GM12878 (cell line): ENCODE measurements at regions not wholly inside any gene's neighbourhood (a gene's known extent, or its start where the extent isn't known, plus 50 kb on each side); places are given as distances from the start of the nearest gene placed in this dataset.

Experiments
- BCL11A ChIP-seq: IDR thresholded peaks from 2 replicates; pipeline ENCODE4 v1.6.1; 2011; ENCODE audit warnings: low read depth, low read length
- BHLHE40 ChIP-seq, 2 experiments: fragments of 450-650 bp in 1 of 2; IDR thresholded peaks; 2 replicates each; pipeline ENCODE4 v1.6.1; 2011 to 2017; ENCODE audit warnings: low read depth in 2 of 2, borderline replicate concordance in 1 of 2, improper control_type of control experiment in 1 of 2, low read length in 1 of 2, mild to moderate bottlenecking in 1 of 2
- BMI1 ChIP-seq: fragments of 450-650 bp; IDR thresholded peaks from 2 replicates; pipeline ENCODE4 v1.6.1; 2016; ENCODE audit warnings: mild to moderate bottlenecking, moderate library complexity, borderline replicate concordance
- CHD2 ChIP-seq: IDR thresholded peaks from 2 replicates; pipeline ENCODE4 v1.6.1; 2011; ENCODE audit warnings: low read depth, low read length, improper control_type of control experiment, borderline replicate concordance
- ETV6 ChIP-seq, 2 experiments: fragments of 450-650 bp in 1 of 2; IDR thresholded peaks in 1 of 2; conservative IDR thresholded peaks in 1 of 2; 2 replicates each; pipeline ENCODE4 v1.6.1; 2014; ENCODE audit warnings: antibody characterized with exemption in 1 of 2, borderline replicate concordance in 1 of 2, low read depth in 1 of 2, mild to moderate bottlenecking in 1 of 2, moderate library complexity in 1 of 2
- FOXM1 ChIP-seq: IDR thresholded peaks from 2 replicates; pipeline ENCODE4 v1.6.1; 2012; ENCODE audit warnings: low read depth, mild to moderate bottlenecking, inconsistent platforms, low read length, moderate library complexity
- IKZF1 ChIP-seq: fragments of 450-650 bp; conservative IDR thresholded peaks from 2 replicates; pipeline ENCODE4 v1.6.1; 2017; ENCODE audit warnings: antibody characterized with exemption, mild to moderate bottlenecking
- IRF3 ChIP-seq: fragments of 450-650 bp; IDR thresholded peaks from 2 replicates; pipeline ENCODE4 v1.6.1; 2014; ENCODE audit warnings: mild to moderate bottlenecking
- MEF2A ChIP-seq: IDR thresholded peaks from 2 replicates; pipeline ENCODE4 v1.6.1; 2011; ENCODE audit warnings: low read depth, mild to moderate bottlenecking, low read length, moderate library complexity; ENCODE audit not compliant: insufficient read depth
- MEF2B ChIP-seq: fragments of 450-650 bp; IDR thresholded peaks from 2 replicates; pipeline ENCODE4 v1.6.1; 2018; ENCODE audit warnings: mild to moderate bottlenecking, moderate library complexity; ENCODE audit not compliant: partially characterized antibody, poor library complexity, severe bottlenecking
- NFIC ChIP-seq: IDR thresholded peaks from 2 replicates; pipeline ENCODE4 v1.6.1; 2012; ENCODE audit warnings: low read depth, mild to moderate bottlenecking, inconsistent platforms, low read length, moderate library complexity
- PML ChIP-seq: IDR thresholded peaks from 2 replicates; pipeline ENCODE4 v1.6.1; 2012; ENCODE audit warnings: low read length, inconsistent platforms
- POU2F2 ChIP-seq: IDR thresholded peaks from 3 replicates; pipeline ENCODE4 v1.6.1; 2011; ENCODE audit warnings: low read depth, mild to moderate bottlenecking, low read length, borderline replicate concordance
- RCOR1 ChIP-seq: conservative IDR thresholded peaks from 2 replicates; pipeline ENCODE4 v1.6.1; 2012; ENCODE audit warnings: low read depth, low read length, improper control_type of control experiment
- SKIL ChIP-seq: fragments of 450-650 bp; IDR thresholded peaks from 2 replicates; pipeline ENCODE4 v1.6.1; 2017; ENCODE audit warnings: mild to moderate bottlenecking, low read depth, inconsistent platforms; ENCODE audit not compliant: poor library complexity, severe bottlenecking
- STAT3 ChIP-seq: IDR thresholded peaks from 2 replicates; pipeline ENCODE4 v1.6.1; 2011; ENCODE audit warnings: low read depth, low read length, improper control_type of control experiment
- TBL1XR1 ChIP-seq: IDR thresholded peaks from 2 replicates; pipeline ENCODE4 v1.6.1; 2012; ENCODE audit warnings: low read depth, low read length, improper control_type of control experiment
- TCF12 ChIP-seq: IDR thresholded peaks from 2 replicates; pipeline ENCODE4 v1.6.1; 2011; ENCODE audit warnings: low read depth, mild to moderate bottlenecking, low read length
- TCF7 ChIP-seq: IDR thresholded peaks from 2 replicates; pipeline ENCODE4 v1.6.1; 2014; ENCODE audit warnings: antibody characterized with exemption, borderline replicate concordance
- ZBED1 ChIP-seq: IDR thresholded peaks from 2 replicates; pipeline ENCODE4 v1.6.1; 2016; ENCODE audit warnings: borderline replicate concordance
- ZNF592 ChIP-seq: fragments of 450-650 bp; IDR thresholded peaks from 2 replicates; pipeline ENCODE4 v1.6.1; 2017; ENCODE audit warnings: mild to moderate bottlenecking, moderate library complexity
- ZSCAN29 ChIP-seq: fragments of 450-650 bp; IDR thresholded peaks from 2 replicates; pipeline ENCODE4 v1.6.1; 2017; ENCODE audit warnings: mild to moderate bottlenecking, moderate library complexity

GRCh38 chr1:219460896-219461815 is 151.7 kb downstream of the ZC3H11B start (continued):
- TF ChIP-seq PML = peak; percentile 65; the same call in 1 of the 2 replicates
- TF ChIP-seq FOXM1 = peak; percentile 87
- TF ChIP-seq ZBED1 = peak; percentile 86; the same call in 1 of the 2 replicates
- TF ChIP-seq ETV6 (conservative IDR thresholded peaks at IDR 0.05 in 1 of 2, IDR thresholded peaks at IDR 0.05 in 1 of 2; ENCODE audit: borderline replicate concordance in 1 of 2, low read depth in 1 of 2) = peak in 1 of 2 experiments; percentile 93; a peak in 2 of 4 replicates
- TF ChIP-seq BMI1 = 0 out of 2 replicates have a peak, but pooled peaks have one; percentile 33
- peak; percentile 60 for TF ChIP-seq IKZF1
- peak; percentile 13 to 23; a peak in 2 of 4 replicates for TF ChIP-seq BHLHE40 (IDR thresholded peaks at IDR 0.05; ENCODE audit: borderline replicate concordance in 1 of 2, low read depth in 2 of 2, low read length in 1 of 2)
- peak; percentile 92 for TF ChIP-seq NFIC
- no peak for TF ChIP-seq RCOR1
- TF ChIP-seq STAT3 = peak; percentile 21; the same call in 1 of the 2 replicates
- peak; percentile 69; the same call in 1 of the 2 replicates for TF ChIP-seq BCL11A
- peak; percentile 73 for TF ChIP-seq SKIL
- TF ChIP-seq TCF7 = peak; percentile 92
- no peak for TF ChIP-seq ZSCAN29
- TF ChIP-seq MEF2A = peak; percentile 67
- TF ChIP-seq MEF2B = peak; percentile 63
- peak; percentile 76; the same call in 1 of the 2 replicates for TF ChIP-seq TBL1XR1
- TF ChIP-seq CHD2 = peak; percentile 53; the same call in 1 of the 2 replicates
- 0 out of 2 replicates have a peak, but pooled peaks have one; percentile 7 for TF ChIP-seq TCF12
- TF ChIP-seq IRF3 = no peak
- TF ChIP-seq POU2F2 = peak; percentile 53; the same call in 1 of the 3 replicates
- TF ChIP-seq ZNF592 = no peak
